ENCODE measurements at regions not wholly inside any gene's neighbourhood (a gene's known extent, or its start where the extent isn't known, plus 50 kb on each side); places are given as distances from the start of the nearest gene placed in this dataset.

GRCh38 chr3:182294256-182294655 is 499.0 kb upstream of the ATP11B start:
- Histone ChIP-seq H3K9me3 (no peaks in the 10 kb centered on the region), H3K27me3 (no peaks in the 10 kb centered on the region), H3K27ac (no peak overlapping the region), H3K4me1 (no peaks in the 10 kb centered on the region), H3K36me3 (ENCODE audit: low read depth, missing control alignments) (no peaks in the 10 kb centered on the region), H3K4me3 (no peak overlapping the region)
- intact Hi-C loops (cut with DNase I; ENCODE audit: low total_unique reads), result no loop called here
- WGBS, 2 donors, result 96% methylated on average over 2 of the region's 2 CpGs
- no peak for TF ChIP-seq POLR2A (IDR thresholded peaks at IDR 0.05)
- TF ChIP-seq, protein P1, sequence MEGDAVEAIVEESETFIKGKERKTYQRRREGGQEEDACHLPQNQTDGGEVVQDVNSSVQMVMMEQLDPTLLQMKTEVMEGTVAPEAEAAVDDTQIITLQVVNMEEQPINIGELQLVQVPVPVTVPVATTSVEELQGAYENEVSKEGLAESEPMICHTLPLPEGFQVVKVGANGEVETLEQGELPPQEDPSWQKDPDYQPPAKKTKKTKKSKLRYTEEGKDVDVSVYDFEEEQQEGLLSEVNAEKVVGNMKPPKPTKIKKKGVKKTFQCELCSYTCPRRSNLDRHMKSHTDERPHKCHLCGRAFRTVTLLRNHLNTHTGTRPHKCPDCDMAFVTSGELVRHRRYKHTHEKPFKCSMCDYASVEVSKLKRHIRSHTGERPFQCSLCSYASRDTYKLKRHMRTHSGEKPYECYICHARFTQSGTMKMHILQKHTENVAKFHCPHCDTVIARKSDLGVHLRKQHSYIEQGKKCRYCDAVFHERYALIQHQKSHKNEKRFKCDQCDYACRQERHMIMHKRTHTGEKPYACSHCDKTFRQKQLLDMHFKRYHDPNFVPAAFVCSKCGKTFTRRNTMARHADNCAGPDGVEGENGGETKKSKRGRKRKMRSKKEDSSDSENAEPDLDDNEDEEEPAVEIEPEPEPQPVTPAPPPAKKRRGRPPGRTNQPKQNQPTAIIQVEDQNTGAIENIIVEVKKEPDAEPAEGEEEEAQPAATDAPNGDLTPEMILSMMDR (IDR thresholded peaks at IDR 0.05), result no peak
- no peak for DNase-seq

GRCh38 chr3:182294696-182295095 is 498.6 kb upstream of the ATP11B start:
- TF ChIP-seq, protein P1 (IDR thresholded peaks at IDR 0.05), result no peak
- TF ChIP-seq POLR2A (IDR thresholded peaks at IDR 0.05), result no peak
- DNase-seq, result no peak
- Histone ChIP-seq H3K27me3 (no peaks in the 10 kb centered on the region), H3K36me3 (ENCODE audit: low read depth, missing control alignments) (no peaks in the 10 kb centered on the region), H3K4me1 (no peaks in the 10 kb centered on the region), H3K27ac (no peak overlapping the region), H3K4me3 (no peak overlapping the region), H3K9me3 (no peaks in the 10 kb centered on the region)
- 73 to 86% methylated on average over 2 of the region's 2 CpGs for WGBS, 2 donors
- intact Hi-C loops (cut with DNase I; ENCODE audit: low total_unique reads), result no loop called here

DNA sequence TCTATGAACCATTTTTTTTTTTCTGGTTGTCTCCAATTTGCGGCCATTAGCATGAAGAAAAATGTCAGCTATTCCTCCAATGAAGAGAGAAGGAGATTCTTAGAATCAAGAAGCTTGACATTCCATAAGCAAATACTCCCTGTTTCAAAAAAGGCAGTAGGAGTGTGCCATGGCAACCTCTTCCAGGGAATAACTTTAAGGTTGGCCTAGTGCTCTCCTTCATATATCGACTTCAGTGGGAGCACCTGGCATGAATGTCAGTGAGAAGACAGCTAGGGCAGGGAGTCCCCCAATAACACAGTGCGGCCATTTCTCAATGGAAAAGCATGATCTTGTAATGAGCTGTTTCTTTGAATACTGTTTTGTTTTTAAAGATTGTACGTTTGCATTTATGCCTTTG is 493.0 kb upstream of the ATP11B start:
- H3K27me3 ChIP-seq, result no peaks in the 10 kb centered on the region
- no peaks in the 10 kb centered on the region for H3K4me1 ChIP-seq
- H3K4me3 ChIP-seq, result no peak overlapping the region
- 82 to 92% methylated on average over 4 of the region's 4 CpGs for WGBS, 2 donors
- no peaks in the 10 kb centered on the region for H3K9me3 ChIP-seq
- H3K27ac ChIP-seq, result no peak overlapping the region
- no peaks in the 10 kb centered on the region for H3K36me3 ChIP-seq (ENCODE audit: low read depth, missing control alignments)
- intact Hi-C loops (cut with DNase I; ENCODE audit: low total_unique reads), result no loop called here
- DNase-seq, result no peak
- TF ChIP-seq POLR2A (IDR thresholded peaks at IDR 0.05), result no peak
- TF ChIP-seq, protein P1 (IDR thresholded peaks at IDR 0.05), result no peak

DNA sequence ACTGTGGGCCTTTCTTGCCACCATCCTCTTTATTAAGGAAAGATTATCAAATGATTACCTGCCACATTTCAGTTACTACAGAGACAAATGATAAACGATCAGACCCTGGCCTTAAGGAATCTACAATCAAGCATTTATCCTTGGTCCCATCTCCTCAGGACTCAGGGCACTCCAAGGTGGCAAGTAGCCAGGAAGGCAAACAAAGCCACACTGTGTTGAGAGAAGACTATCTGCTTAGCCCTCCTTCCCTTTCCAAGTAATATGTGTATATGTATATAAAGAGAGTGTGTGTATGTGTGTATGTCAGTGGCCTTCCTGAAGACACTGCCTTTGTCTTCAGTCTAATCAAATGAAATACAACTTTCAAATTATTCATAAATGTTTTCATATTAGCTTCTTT is 490.1 kb upstream of the ATP11B start:
- DNase-seq, result no peak
- H3K9me3 ChIP-seq, result no peaks in the 10 kb centered on the region
- WGBS, 2 donors, result 61 to 63% methylated on average over 1 of the region's 1 CpG
- no peak overlapping the region for H3K27ac ChIP-seq
- no peaks in the 10 kb centered on the region for H3K36me3 ChIP-seq (ENCODE audit: low read depth, missing control alignments)
- TF ChIP-seq, protein P1 (IDR thresholded peaks at IDR 0.05), result no peak
- TF ChIP-seq POLR2A (IDR thresholded peaks at IDR 0.05), result no peak
- H3K4me1 ChIP-seq, result no peaks in the 10 kb centered on the region
- no peaks in the 10 kb centered on the region for H3K27me3 ChIP-seq
- no peak overlapping the region for H3K4me3 ChIP-seq
- intact Hi-C loops (cut with DNase I; ENCODE audit: low total_unique reads), result no loop called here

DNA sequence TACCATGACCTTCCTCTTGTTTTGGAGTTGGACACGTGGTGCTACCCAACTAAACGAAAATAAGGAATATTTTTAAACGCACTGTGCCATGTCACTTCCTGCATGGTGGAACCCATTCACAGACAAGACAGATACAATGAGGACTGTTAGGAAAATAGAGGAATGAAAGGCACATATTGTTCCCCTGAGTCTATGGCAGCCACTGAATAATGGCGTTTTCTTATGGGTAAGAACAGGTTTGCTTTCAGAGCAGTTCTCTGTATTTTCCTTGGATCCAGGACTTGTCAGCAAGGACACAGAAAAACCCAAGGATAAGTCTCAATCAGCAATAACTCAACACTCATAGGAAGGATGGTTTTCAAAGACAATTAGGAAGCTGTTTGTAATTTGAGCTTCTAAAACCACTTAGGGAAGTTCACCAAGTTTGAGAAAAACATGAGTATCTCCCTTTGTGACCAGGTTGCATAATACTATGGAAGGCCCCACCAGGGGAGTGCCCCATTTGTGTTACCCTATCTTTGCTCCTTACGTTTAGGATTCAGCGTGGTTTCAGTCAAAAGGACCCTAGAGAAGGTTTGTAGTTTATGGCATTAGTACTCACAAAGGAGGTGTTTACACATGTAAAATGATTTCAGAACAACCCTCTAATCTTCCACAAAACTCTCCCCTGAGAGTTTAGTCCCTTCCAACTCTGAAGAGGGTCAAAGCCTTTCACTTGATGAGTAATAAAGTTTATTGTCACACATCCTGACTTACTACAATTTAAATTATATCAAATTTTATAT is 487.2 kb upstream of the ATP11B start:
- H3K4me3 ChIP-seq, result no peak overlapping the region
- no peak for DNase-seq
- 78 to 82% methylated on average over 6 of the region's 6 CpGs for WGBS, 2 donors
- H3K27me3 ChIP-seq, result no peaks in the 10 kb centered on the region
- no peak overlapping the region for H3K27ac ChIP-seq
- intact Hi-C loops (cut with DNase I; ENCODE audit: low total_unique reads), result no loop called here
- H3K4me1 ChIP-seq, result no peaks in the 10 kb centered on the region
- TF ChIP-seq, protein P1 (IDR thresholded peaks at IDR 0.05), result no peak
- no peak for TF ChIP-seq POLR2A (IDR thresholded peaks at IDR 0.05)
- H3K9me3 ChIP-seq, result no peaks in the 10 kb centered on the region
- H3K36me3 ChIP-seq (ENCODE audit: low read depth, missing control alignments), result no peaks in the 10 kb centered on the region

All from testis (tissue), 2 donors.